BLaER1 (cell line): ENCODE measurements at regions not wholly inside any gene's neighbourhood (a gene's known extent, or its start where the extent isn't known, plus 50 kb on each side); places are given as distances from the start of the nearest gene placed in this dataset.

ENCODE experiments used
- H3K27ac ChIP-seq: shearing (Covaris generic); formaldehyde crosslinking; 2 replicates; pipeline ENCODE4 v1.8.1; 2022
- H3K27me3 ChIP-seq: shearing (Covaris generic); formaldehyde crosslinking; 2 replicates; pipeline ENCODE4 v1.8.1; 2022
- H3K36me3 ChIP-seq: shearing (Covaris generic); formaldehyde crosslinking; 2 replicates; pipeline ENCODE4 v1.8.1; 2022
- H3K4me1 ChIP-seq: shearing (Covaris generic); formaldehyde crosslinking; 2 replicates; pipeline ENCODE4 v1.8.1; 2022
- H3K4me2 ChIP-seq: shearing (Covaris generic); formaldehyde crosslinking; 2 replicates; pipeline ENCODE4 v1.8.1; 2022
- H3K4me3 ChIP-seq: shearing (Covaris generic); formaldehyde crosslinking; 2 replicates; pipeline ENCODE4 v1.8.1; 2022
- H3K9ac ChIP-seq: shearing (Covaris generic); formaldehyde crosslinking; 2 replicates; pipeline ENCODE4 v1.8.1; 2022
- H3K9me3 ChIP-seq: shearing (Covaris generic); formaldehyde crosslinking; 2 replicates; pipeline ENCODE4 v1.8.1; 2022
- H4K20me1 ChIP-seq: shearing (Covaris generic); formaldehyde crosslinking; 2 replicates; pipeline ENCODE4 v1.8.1; 2022
- Cebpa-rat ChIP-seq: shearing (Covaris generic); IDR thresholded peaks from 2 replicates; pipeline ENCODE4 v1.8.1; 2022

DNA sequence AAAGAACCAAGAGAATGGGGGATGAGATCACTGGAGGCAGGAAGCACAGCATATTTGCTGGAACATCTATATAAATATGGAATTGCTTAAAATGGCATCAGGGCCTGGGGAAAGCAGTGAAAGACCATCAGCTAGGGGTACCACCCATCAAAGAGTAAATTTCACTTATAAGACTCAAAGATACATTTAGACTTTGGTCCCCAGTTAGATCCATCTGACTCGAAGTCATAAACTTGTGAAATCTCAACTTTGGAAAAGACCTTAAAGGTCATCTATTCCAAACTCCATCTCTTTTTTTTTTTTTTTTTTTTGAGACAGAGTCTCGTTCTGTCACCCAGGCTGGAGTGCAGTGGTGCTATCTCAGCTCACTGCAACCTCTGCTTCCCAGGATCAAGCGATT is 109.8 kb downstream of the UNC5CL start:
- no peaks in the 10 kb centered on the region for H3K27me3 ChIP-seq
- no peak overlapping the region for H3K9ac ChIP-seq
- TF ChIP-seq Cebpa-rat = no peak
- no peaks in the 10 kb centered on the region; the same call in 1 of the 2 replicates for H3K4me1 ChIP-seq
- H3K36me3 ChIP-seq = no peaks in the 10 kb centered on the region
- no peak overlapping the region for H3K4me2 ChIP-seq
- no peak overlapping the region for H3K4me3 ChIP-seq
- no peaks in the 10 kb centered on the region for H4K20me1 ChIP-seq
- no peak overlapping the region for H3K27ac ChIP-seq
- H3K9me3 ChIP-seq = no peaks in the 10 kb centered on the region

DNA sequence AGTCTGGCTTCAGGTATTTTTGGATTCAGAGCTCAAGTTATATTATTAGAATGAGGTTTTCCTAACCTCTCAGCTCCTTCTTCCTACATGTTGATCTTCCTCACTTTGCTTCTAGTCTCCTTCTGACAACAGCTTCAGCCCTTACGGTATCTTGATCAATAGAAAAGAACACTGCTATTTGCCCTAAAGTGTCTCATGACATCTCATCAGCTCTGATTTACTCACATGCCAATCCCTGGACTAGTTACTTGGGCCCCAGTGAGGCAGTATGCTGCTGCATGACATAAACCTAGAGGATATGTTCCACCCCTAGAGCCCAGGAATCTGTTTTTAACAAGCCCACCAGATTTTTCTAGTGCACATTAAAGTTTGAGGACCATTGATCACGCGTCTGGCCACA is 110.3 kb downstream of the UNC5CL start:
- H3K4me2 ChIP-seq = no peak overlapping the region
- H3K27me3 ChIP-seq = no peaks in the 10 kb centered on the region
- no peaks in the 10 kb centered on the region for H4K20me1 ChIP-seq
- no peak overlapping the region for H3K9ac ChIP-seq
- H3K36me3 ChIP-seq = no peaks in the 10 kb centered on the region
- H3K9me3 ChIP-seq = no peaks in the 10 kb centered on the region
- no peak overlapping the region for H3K27ac ChIP-seq
- H3K4me3 ChIP-seq = no peak overlapping the region
- no peak for TF ChIP-seq Cebpa-rat
- H3K4me1 ChIP-seq = peaks cover 4% of the 10 kb centered on the region; the same call in 1 of the 2 replicates

DNA sequence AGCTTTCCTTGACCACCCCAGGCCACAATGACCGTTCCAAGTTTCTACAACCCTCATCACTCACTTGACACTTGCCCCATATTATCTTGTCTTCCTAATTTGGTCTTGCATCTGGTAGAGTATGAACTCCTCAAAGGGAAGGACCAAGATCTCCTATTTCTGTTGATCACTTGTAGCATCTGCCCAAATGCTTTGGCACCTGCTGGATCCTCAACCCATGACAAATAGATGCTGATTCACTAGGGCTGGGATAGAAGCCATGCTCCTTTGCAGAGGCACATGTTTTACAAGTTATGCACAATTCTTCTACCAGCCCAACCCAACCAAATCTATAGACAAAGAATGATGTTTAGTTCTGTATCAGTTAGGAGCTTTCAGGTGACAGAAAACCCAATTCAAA is 110.7 kb downstream of the UNC5CL start:
- Histone ChIP-seq H3K27me3 (no peaks in the 10 kb centered on the region), H4K20me1 (no peaks in the 10 kb centered on the region), H3K4me3 (no peak overlapping the region), H3K27ac (no peak overlapping the region), H3K9ac (no peak overlapping the region), H3K4me2 (no peak overlapping the region), H3K4me1 (peaks cover 9% of the 10 kb centered on the region; the same call in 1 of the 2 replicates), H3K9me3 (no peaks in the 10 kb centered on the region), H3K36me3 (no peaks in the 10 kb centered on the region)
- TF ChIP-seq Cebpa-rat = no peak

DNA sequence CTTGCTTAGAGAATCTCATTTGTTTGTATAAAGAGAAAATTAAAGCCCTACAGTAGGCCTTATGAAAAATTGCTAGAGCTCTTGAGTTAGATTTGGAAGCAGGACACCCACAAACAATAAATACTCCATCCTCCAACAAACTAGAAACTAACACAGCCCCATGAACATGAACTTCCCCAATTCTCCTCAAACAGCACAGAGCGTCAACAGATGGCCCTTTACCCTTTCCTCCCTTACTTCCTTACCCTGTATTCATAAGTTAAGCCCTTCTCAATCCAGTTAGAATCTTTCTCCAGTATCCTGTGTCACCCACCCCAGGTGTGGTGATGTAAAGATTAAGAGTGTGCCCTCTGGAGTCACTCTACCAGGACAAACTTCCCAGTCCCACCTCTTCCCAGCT is 113.7 kb downstream of the UNC5CL start:
- Histone ChIP-seq H4K20me1 (no peaks in the 10 kb centered on the region), H3K27me3 (no peaks in the 10 kb centered on the region), H3K36me3 (no peaks in the 10 kb centered on the region), H3K9me3 (no peaks in the 10 kb centered on the region), H3K4me2 (no peak overlapping the region), H3K9ac (no peak overlapping the region), H3K4me3 (no peak overlapping the region), H3K27ac (no peak overlapping the region), H3K4me1 (peaks cover 9% of the 10 kb centered on the region; the same call in 1 of the 2 replicates)
- no peak for TF ChIP-seq Cebpa-rat

DNA sequence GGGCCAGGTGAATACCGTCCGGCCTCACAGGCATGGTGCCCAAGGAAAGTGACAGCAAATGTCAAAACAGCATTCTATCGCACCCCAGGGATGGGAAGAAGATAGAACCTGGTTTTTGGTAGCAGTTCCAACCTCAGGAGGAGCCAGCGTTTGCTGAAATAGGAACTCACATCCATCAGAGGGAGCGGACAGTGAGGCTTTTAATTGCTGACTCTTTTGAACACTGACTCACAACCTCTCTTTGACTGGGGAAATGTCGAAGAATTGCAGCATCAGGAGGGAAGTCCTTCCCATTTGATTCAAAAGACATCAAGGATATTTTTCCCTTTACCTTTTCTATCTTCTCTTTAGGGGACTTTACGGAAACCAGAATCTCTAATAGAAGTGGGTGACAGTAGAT is 114.2 kb downstream of the UNC5CL start:
- Histone ChIP-seq H3K27me3 (no peaks in the 10 kb centered on the region), H4K20me1 (no peaks in the 10 kb centered on the region), H3K4me2 (no peak overlapping the region), H3K4me3 (no peak overlapping the region), H3K9me3 (no peaks in the 10 kb centered on the region), H3K27ac (no peak overlapping the region), H3K4me1 (peaks cover 9% of the 10 kb centered on the region; the same call in 1 of the 2 replicates), H3K9ac (no peak overlapping the region), H3K36me3 (no peaks in the 10 kb centered on the region)
- no peak for TF ChIP-seq Cebpa-rat

DNA sequence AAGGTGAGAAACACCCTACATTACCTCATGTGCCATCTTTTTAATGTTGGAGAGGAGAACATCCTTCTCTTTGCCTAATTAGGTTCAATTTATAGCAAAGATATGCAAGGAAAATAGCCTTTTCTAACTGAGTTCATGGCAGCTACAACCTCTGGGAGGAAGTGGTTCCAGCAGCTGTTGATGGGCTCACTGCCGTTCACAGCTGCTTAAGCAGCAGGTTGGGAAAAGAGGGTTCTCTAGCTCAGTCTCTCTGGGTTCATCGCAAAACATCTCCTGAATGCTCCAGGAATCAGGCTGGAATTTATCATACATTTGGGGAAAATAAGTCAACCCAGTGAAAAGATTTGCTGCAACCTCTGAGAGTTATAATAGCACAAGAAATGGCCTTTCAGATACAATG is 115.1 kb downstream of the UNC5CL start:
- no peak overlapping the region for H3K27ac ChIP-seq
- TF ChIP-seq Cebpa-rat = no peak
- no peaks in the 10 kb centered on the region for H3K27me3 ChIP-seq
- no peak overlapping the region for H3K9ac ChIP-seq
- H3K36me3 ChIP-seq = no peaks in the 10 kb centered on the region
- peak overlapping the region; percentile 15 for H3K4me2 ChIP-seq
- no peaks in the 10 kb centered on the region for H3K9me3 ChIP-seq
- H3K4me1 ChIP-seq = peaks cover 9% of the 10 kb centered on the region; the same call in 1 of the 2 replicates
- H3K4me3 ChIP-seq = no peak overlapping the region
- H4K20me1 ChIP-seq = no peaks in the 10 kb centered on the region

DNA sequence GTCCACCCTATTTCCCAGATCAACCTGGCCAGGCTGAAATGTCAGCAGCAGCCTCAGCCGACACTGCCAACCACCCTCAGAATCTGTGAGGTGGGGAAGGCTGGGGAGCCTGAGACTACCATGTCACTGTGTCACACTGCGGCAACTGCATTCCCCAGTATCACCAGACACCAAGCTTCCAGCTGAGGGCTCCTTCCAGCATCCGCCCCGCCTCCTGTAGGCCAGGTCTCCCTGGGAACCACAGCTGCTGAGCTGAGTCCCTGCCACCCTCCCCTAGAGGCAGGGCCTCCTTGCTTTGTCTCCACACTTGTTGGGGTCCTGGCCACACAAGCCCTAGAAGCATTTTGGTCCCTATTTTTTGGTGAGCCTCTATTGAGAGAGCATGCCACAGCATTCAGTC is 115.7 kb downstream of the UNC5CL start:
- H4K20me1 ChIP-seq = no peaks in the 10 kb centered on the region
- peaks cover 14% of the 10 kb centered on the region for H3K4me1 ChIP-seq
- no peak for TF ChIP-seq Cebpa-rat
- peak overlapping the region; percentile 15; the same call in 1 of the 2 replicates for H3K4me2 ChIP-seq
- no peak overlapping the region for H3K27ac ChIP-seq
- no peaks in the 10 kb centered on the region for H3K36me3 ChIP-seq
- H3K4me3 ChIP-seq = no peak overlapping the region
- no peaks in the 10 kb centered on the region for H3K27me3 ChIP-seq
- no peaks in the 10 kb centered on the region for H3K9me3 ChIP-seq
- no peak overlapping the region for H3K9ac ChIP-seq

DNA sequence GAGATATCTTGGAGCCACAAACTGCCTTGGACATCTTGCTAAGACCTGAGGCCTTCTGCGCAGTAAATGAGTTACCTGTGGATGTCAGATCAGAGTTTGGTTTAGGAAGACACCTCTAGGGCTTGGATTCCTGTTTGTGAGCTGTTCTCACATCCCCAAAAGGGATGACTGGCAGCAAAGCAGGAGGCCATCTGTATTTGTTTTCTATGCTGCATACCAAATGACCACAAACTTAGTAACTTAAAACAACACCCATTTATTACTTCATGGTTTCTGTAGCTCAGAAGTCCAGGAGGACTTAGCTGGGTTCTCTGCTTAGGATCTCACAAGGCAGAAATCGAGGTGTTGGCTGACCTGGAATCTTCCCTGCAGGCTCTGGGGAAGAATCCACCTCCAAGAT is 116.7 kb downstream of the UNC5CL start:
- Histone ChIP-seq H3K9ac (no peak overlapping the region), H3K27ac (no peak overlapping the region), H3K9me3 (no peaks in the 10 kb centered on the region), H3K4me3 (no peak overlapping the region), H3K4me2 (no peak overlapping the region), H3K4me1 (peaks cover 25% of the 10 kb centered on the region), H3K27me3 (no peaks in the 10 kb centered on the region), H4K20me1 (no peaks in the 10 kb centered on the region), H3K36me3 (no peaks in the 10 kb centered on the region)
- no peak for TF ChIP-seq Cebpa-rat

DNA sequence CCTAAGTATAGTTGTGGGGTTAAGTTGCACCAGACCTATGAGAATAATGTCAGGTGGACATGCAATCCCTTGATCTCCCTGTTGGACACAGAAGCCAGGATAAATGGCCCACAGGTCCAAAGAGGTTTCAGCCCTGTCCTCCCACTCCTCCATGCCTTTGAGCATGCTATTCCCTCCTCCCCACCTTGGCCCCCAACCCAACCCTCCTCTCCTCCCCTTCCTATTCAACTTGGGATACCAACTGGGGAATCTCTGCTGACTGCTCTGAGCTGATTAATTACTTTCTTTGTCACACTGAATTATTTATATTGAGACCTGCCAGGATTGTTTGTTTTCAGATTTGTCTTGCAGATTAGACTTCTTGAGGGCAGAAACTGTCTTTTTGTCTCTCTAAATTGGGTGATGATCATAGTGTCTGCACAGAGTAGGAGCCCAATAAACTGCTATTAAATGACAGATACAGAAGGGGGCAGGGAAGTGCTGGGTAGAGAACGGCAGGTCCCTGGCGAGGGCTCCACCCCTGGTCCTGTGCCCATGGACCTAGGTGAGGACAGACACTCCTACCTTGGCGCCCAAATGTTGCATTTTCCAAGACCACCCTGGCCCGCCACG is 120.9 kb downstream of the UNC5CL start:
- Histone ChIP-seq H3K4me3 (no peak overlapping the region), H3K4me2 (peak overlapping the region; percentile 69), H3K36me3 (no peaks in the 10 kb centered on the region), H3K9me3 (no peaks in the 10 kb centered on the region), H3K27ac (no peak overlapping the region), H3K27me3 (no peaks in the 10 kb centered on the region), H4K20me1 (no peaks in the 10 kb centered on the region), H3K4me1 (peaks cover 20% of the 10 kb centered on the region), H3K9ac (no peak overlapping the region)
- TF ChIP-seq Cebpa-rat = no peak

DNA sequence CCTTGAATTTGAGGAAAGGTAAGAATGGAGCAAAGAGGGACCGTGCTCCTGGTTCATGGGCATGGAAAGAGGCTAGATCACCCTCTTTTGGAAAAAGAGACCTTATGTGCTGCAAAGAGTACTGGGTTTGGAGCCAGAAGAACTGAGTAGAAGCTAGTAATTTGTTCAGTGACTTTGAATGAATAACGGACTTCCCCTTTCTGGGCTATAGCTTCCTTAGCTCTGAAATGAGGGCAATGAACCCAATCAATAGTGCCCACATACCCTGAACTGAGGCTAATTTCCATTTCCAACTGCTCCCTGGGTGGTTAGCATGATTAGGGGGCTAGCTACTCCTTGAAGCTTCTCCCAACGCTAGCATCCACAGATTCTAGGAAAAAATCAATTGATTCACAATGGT is 121.4 kb downstream of the UNC5CL start:
- TF ChIP-seq Cebpa-rat = no peak
- Histone ChIP-seq H3K27me3 (no peaks in the 10 kb centered on the region), H3K4me3 (no peak overlapping the region)

DNA sequence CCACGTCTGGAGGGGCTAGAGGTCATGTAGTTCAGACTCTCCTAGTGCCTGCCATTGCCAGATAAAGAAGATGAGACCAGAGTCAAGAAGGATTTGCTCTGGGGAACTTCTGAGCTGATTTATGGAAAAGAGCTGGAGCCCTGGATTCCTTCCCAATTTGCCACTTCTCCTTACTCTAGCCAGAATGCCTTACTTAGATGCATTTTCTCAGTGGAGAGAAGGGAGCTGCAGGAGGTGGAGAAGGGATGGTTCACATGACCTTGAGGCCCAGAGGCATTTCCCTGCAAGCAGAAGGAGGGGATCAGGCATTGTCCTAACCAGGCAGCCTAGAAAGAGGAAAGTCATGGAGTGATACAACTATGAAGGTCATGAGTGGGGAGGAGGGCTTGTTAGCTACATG is 122.2 kb downstream of the UNC5CL start:
- H3K27me3 ChIP-seq = no peaks in the 10 kb centered on the region
- no peaks in the 10 kb centered on the region for H3K9me3 ChIP-seq
- H4K20me1 ChIP-seq = no peaks in the 10 kb centered on the region
- H3K4me3 ChIP-seq = no peak overlapping the region
- 0 out of 2 replicates have a peak overlapping the region, but pooled peaks have one; percentile 12 for H3K27ac ChIP-seq
- H3K36me3 ChIP-seq = no peaks in the 10 kb centered on the region
- no peak for TF ChIP-seq Cebpa-rat
- peak overlapping the region; percentile 69 for H3K4me2 ChIP-seq
- H3K9ac ChIP-seq = no peak overlapping the region
- peaks cover 29% of the 10 kb centered on the region for H3K4me1 ChIP-seq

More for the DNA sequence above, 121.4 kb downstream of the UNC5CL start:
- Histone ChIP-seq H3K9ac (no peak overlapping the region), H3K4me1 (peaks cover 21% of the 10 kb centered on the region), H3K27ac (peak overlapping the region; percentile 12; the same call in 1 of the 2 replicates), H3K4me2 (peak overlapping the region; percentile 69), H4K20me1 (no peaks in the 10 kb centered on the region), H3K9me3 (no peaks in the 10 kb centered on the region), H3K36me3 (no peaks in the 10 kb centered on the region)
